Stimulated activated CD4-positive, alpha-beta T cell treated with anti-CD3 and anti-CD28 coated beads, Interleukin-15, amount 100 ng/mL, for 48 hours (primary cell): ENCODE measurements at regions not wholly inside any gene's neighbourhood (a gene's known extent, or its start where the extent isn't known, plus 50 kb on each side); places are given as distances from the start of the nearest gene placed in this dataset.

Source experiments
- DNase-seq, 2 donors: peaks; one replicate each; pipeline ENCODE4 v3.0.0-alpha.2; 2020; ENCODE audit warnings: low read depth in 2 of 2

- DNase-seq: no peak
These were observed 313.2 kb downstream of the PIK3C3 start for GRCh38 chr18:42268186-42268725.

GRCh38 chr18:42268798-42269197 is 313.8 kb downstream of the PIK3C3 start:
- DNase-seq: no peak

- no peak for DNase-seq
These were observed 316.8 kb downstream of the PIK3C3 start for GRCh38 chr18:42271647-42272414.

GRCh38 chr18:42274488-42275137 is 319.6 kb downstream of the PIK3C3 start:
- DNase-seq: no peak

- DNase-seq: no peak
These were observed 320.1 kb downstream of the PIK3C3 start for GRCh38 chr18:42275138-42275535.

- DNase-seq: no peak
These were observed 321.1 kb downstream of the PIK3C3 start for GRCh38 chr18:42275949-42276730.

- no peak for DNase-seq
These were observed 326.1 kb downstream of the PIK3C3 start for GRCh38 chr18:42281124-42281523.

GRCh38 chr18:42281851-42282250 is 326.8 kb downstream of the PIK3C3 start:
- no peak for DNase-seq

- DNase-seq: no peak
These were observed 332.0 kb downstream of the PIK3C3 start for GRCh38 chr18:42287047-42287446.

GRCh38 chr18:42288129-42288528 is 333.1 kb downstream of the PIK3C3 start:
- no peak for DNase-seq

GRCh38 chr18:42289526-42289925 is 334.5 kb downstream of the PIK3C3 start:
- DNase-seq: no peak

GRCh38 chr18:42290318-42291307 is 335.6 kb downstream of the PIK3C3 start:
- DNase-seq: no peak

- no peak for DNase-seq
These were observed 337.6 kb downstream of the PIK3C3 start for GRCh38 chr18:42292654-42293053.

- no peak for DNase-seq
These were observed 341.2 kb downstream of the PIK3C3 start for GRCh38 chr18:42296192-42296591.

- DNase-seq: no peak
These were observed 341.7 kb downstream of the PIK3C3 start for GRCh38 chr18:42296723-42297122.

- peak; percentile 20 to 39 for DNase-seq
These were observed 344.0 kb downstream of the PIK3C3 start for GRCh38 chr18:42298759-42299675.

- DNase-seq: no peak
These were observed 351.0 kb downstream of the PIK3C3 start for GRCh38 chr18:42305869-42306593.

- no peak for DNase-seq
These were observed 351.6 kb downstream of the PIK3C3 start for GRCh38 chr18:42306594-42306980.

GRCh38 chr18:42310956-42311355 is 355.9 kb downstream of the PIK3C3 start:
- no peak for DNase-seq
